OCI-LY7 (cell line): ENCODE measurements at regions not wholly inside any gene's neighbourhood (a gene's known extent, or its start where the extent isn't known, plus 50 kb on each side); places are given as distances from the start of the nearest gene placed in this dataset.

Experiments
- BruUV-seq: library from RNA; stranded (reverse); fragments of 400-500 nt; replicated peaks from 2 replicates; lab custom pipeline; 2021; lab: Mats Ljungman, UMichigan
- CTCF ChIA-PET: fragments of 300-600 bp; sonication (Branson Sonifier 250); formaldehyde crosslinking; loops from one replicate; lab custom pipeline; 2022; ENCODE audit warnings: antibody characterized with exemption; ENCODE audit not compliant: unreplicated experiment; lab: Charles Lee
- POLR2A ChIA-PET: fragments of 300-600 bp; sonication (Branson Sonifier 250); formaldehyde crosslinking; loops from one replicate; lab custom pipeline; 2022; ENCODE audit warnings: antibody characterized with exemption; lab: Charles Lee
- DNase-seq: peaks from one replicate; pipeline ENCODE4 v3.0.0-alpha.2; 2015; ENCODE audit warnings: low spot score
- H2AFZ ChIP-seq: fragments of 200-600 bp; sonication (generic), shearing (Covaris generic); 2 replicates; pipeline ENCODE4 v1.6.1; 2014; ENCODE audit warnings: mild to moderate bottlenecking, antibody characterized with exemption, low read length, moderate library complexity
- H3K27ac ChIP-seq: fragments of 200-600 bp; sonication (generic); 2 replicates; pipeline ENCODE4 v1.5.1; 2014; ENCODE audit warnings: mixed run types, low read depth, mild to moderate bottlenecking, moderate library complexity, low read length, inconsistent platforms; ENCODE audit not compliant: poor library complexity, severe bottlenecking
- H3K36me3 ChIP-seq: fragments of 200-600 bp; sonication (generic); 2 replicates; pipeline ENCODE4 v1.6.1; 2014; ENCODE audit warnings: mild to moderate bottlenecking, antibody characterized with exemption, low read length, moderate library complexity, mixed read lengths; ENCODE audit not compliant: insufficient read depth
- H3K4me1 ChIP-seq: fragments of 200-600 bp; sonication (generic); 2 replicates; pipeline ENCODE4 v1.5.1; 2014; ENCODE audit warnings: mild to moderate bottlenecking, low read length; ENCODE audit not compliant: insufficient read depth, poor library complexity, severe bottlenecking
- H3K4me2 ChIP-seq: fragments of 200-600 bp; sonication (generic); 2 replicates; pipeline ENCODE4 v1.6.1; 2014; ENCODE audit warnings: mild to moderate bottlenecking, low read length
- H3K4me3 ChIP-seq: fragments of 200-600 bp; sonication (generic); 2 replicates; pipeline ENCODE4 v1.5.1; 2014; ENCODE audit warnings: mild to moderate bottlenecking, low read depth, low read length; ENCODE audit not compliant: poor library complexity, severe bottlenecking
- H3K79me2 ChIP-seq: fragments of 200-600 bp; sonication (generic); 2 replicates; pipeline ENCODE4 v1.6.1; 2016; ENCODE audit warnings: low read depth, mild to moderate bottlenecking, low read length, moderate library complexity, mixed read lengths; ENCODE audit not compliant: insufficient read depth
- H3K9me2 ChIP-seq: fragments of 200-600 bp; sonication (generic); 2 replicates; pipeline ENCODE4 v1.6.1; 2016; ENCODE audit warnings: mild to moderate bottlenecking, low read length, mixed read lengths; ENCODE audit not compliant: insufficient read depth
- H3K9me3 ChIP-seq: fragments of 200-600 bp; sonication (generic); 2 replicates; pipeline ENCODE4 v1.6.1; 2014; ENCODE audit warnings: mild to moderate bottlenecking, mixed run types, low read length, mixed read lengths
- H4K20me1 ChIP-seq: fragments of 200-600 bp; sonication (generic); 2 replicates; pipeline ENCODE4 v1.6.1; 2014; ENCODE audit warnings: mild to moderate bottlenecking, antibody characterized with exemption, low read length, moderate library complexity, mixed read lengths; ENCODE audit not compliant: insufficient read depth
- EZH2phosphoT487 ChIP-seq: fragments of 200-600 bp; sonication (generic); IDR thresholded peaks from 2 replicates; pipeline ENCODE4 v1.6.1; 2018; ENCODE audit warnings: low read depth, borderline replicate concordance, mild to moderate bottlenecking, mixed run types, antibody characterized with exemption, low read length, moderate library complexity, mixed read lengths
- intact Hi-C: fragments of 100-400 bp; cut with micrococcal nuclease; formaldehyde crosslinking; loops from one replicate; pipeline ENCODE4 v1.10.0; 2022; ENCODE audit not compliant: unreplicated experiment
- TF ChIP-seq, protein P1 (sequence below): fragments of 200-600 bp; sonication (generic); conservative IDR thresholded peaks from 2 replicates; pipeline ENCODE4 v1.5.1; 2014; ENCODE audit warnings: mild to moderate bottlenecking, antibody characterized with exemption, low read length, moderate library complexity, mixed read lengths

DNA sequence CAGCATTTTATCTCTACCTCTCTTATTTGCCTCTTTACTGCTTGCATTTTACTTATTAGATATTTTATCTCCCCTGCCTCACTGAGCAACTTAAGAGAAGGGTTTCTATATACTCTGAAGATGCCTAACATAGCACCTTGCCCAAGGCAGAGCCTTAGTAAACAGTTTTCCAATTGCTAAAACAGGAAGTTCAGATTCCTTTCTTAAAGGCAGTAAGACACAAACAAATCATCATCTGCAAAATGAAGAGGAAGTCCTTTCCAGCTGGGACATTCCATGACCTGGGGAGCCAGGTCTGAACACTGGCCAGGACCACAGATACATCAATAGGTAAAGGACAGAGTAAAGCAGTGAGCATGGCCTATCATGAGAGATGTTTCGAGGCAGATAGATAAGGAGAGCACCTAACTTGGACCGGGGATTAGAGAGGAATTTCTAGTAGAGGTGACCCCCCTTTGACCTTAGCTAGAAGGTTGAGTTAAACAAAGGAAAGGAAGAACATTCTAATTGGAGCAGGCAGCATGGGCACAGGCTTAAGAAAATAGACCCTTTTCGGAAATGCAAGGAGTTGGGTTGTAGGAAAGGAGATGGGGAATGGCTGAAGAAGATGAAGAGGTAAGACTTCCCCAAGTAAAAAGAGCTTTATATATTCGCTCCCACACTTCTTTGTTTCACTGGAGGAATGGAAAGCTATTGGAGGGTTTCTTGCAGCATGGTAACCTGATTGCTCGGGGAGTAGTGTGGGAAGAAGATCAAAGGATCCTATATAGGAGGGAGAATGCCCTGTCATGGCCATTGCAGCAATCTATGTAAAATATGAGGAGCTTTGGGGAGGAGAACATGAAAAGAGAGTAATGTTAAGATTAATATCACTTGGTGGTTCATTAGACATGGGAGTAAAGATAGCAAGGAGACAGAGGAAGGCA is 94.8 kb downstream of the PHLDA1 start:
- Histone ChIP-seq H3K4me3 (no peak overlapping the region), H3K4me1 (no peaks in the 10 kb centered on the region), H3K9me2 (no peaks in the 10 kb centered on the region), H2AFZ (no peak overlapping the region), H3K27ac (no peak overlapping the region), H3K79me2 (no peaks in the 10 kb centered on the region), H3K36me3 (no peaks in the 10 kb centered on the region), H3K9me3 (no peaks in the 10 kb centered on the region), H4K20me1 (no peaks in the 10 kb centered on the region), H3K4me2 (no peak overlapping the region)
- DNase-seq = no peak
- BruUV-seq = no TSS peak
- POLR2A ChIA-PET = interaction anchor here (0.5 to 1.3 kb wide), 5 partner anchors 9 to 35 kb away, joined by 3 to 6 read pairs (median 4); no protein-coding TSS in a partner anchor
- TF ChIP-seq, protein P1, sequence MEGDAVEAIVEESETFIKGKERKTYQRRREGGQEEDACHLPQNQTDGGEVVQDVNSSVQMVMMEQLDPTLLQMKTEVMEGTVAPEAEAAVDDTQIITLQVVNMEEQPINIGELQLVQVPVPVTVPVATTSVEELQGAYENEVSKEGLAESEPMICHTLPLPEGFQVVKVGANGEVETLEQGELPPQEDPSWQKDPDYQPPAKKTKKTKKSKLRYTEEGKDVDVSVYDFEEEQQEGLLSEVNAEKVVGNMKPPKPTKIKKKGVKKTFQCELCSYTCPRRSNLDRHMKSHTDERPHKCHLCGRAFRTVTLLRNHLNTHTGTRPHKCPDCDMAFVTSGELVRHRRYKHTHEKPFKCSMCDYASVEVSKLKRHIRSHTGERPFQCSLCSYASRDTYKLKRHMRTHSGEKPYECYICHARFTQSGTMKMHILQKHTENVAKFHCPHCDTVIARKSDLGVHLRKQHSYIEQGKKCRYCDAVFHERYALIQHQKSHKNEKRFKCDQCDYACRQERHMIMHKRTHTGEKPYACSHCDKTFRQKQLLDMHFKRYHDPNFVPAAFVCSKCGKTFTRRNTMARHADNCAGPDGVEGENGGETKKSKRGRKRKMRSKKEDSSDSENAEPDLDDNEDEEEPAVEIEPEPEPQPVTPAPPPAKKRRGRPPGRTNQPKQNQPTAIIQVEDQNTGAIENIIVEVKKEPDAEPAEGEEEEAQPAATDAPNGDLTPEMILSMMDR = no peak
- TF ChIP-seq EZH2phosphoT487 = no peak
- intact Hi-C loops = no loop called here
- CTCF ChIA-PET = no interaction called here

DNA sequence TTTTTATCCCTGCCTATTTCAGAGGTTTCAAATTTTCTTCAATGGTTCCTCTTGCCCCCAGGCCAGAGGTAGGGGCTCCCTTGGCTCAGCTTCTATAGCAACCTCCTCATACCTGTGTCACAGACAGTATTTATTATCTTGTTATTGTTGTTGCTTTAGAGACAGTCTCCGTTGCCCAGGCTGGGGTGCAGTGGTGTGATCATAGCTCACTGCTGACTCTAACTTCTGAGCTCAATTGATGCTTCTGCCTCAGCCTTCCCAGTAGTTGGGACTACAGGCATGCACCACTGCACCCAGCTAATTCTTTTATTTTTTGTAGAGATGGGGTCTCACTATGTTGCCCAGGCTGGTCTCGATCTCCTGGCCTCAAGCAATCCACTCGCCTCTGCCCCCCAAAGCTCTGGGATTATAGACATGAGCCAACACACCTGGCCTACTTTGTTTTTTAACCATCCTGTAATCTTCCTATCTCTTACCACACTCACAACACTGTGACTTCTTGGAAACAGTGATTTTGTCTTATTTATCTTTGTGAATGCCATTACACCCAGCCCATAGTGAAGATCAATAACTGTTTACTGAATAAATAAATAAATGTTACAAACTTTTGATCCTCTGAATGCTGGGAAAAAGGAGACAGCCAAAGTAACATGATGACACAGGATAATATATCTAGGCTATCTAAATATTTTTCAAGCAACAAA is 95.9 kb downstream of the PHLDA1 start:
- no peak for DNase-seq
- Histone ChIP-seq H2AFZ (no peak overlapping the region), H3K27ac (no peak overlapping the region), H3K4me2 (no peak overlapping the region), H3K4me1 (no peaks in the 10 kb centered on the region), H4K20me1 (no peaks in the 10 kb centered on the region), H3K4me3 (no peak overlapping the region), H3K36me3 (no peaks in the 10 kb centered on the region), H3K79me2 (no peaks in the 10 kb centered on the region), H3K9me2 (no peaks in the 10 kb centered on the region), H3K9me3 (no peaks in the 10 kb centered on the region)
- no peak for TF ChIP-seq EZH2phosphoT487
- ChIA-PET CTCF (no interaction called here), POLR2A (interaction anchor here (0.6 to 3.1 kb wide), 5 partner anchors 12 to 151 kb away, joined by 3 to 13 read pairs (median 3); no protein-coding TSS in a partner anchor)
- intact Hi-C loops = no loop called here
- no TSS peak for BruUV-seq

DNA sequence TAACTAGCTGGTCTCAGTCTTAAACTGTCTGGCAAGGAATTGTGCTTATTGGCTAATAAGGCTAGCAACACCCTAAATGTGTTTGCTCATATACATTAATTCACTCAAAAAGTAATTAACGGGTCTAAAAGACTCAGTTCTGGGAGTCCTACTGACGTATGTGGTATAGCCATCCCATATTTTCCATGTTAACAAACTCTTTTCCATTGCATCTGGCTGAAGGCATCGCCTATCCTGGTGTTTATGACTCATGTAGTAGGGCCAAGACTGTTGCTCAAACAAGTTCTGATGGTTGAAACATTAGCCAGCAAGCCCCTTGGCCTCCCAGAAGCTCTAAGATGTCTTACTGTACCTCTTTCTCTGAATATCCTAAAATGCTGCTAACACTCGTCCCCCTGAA is 98.5 kb downstream of the PHLDA1 start:
- Histone ChIP-seq H3K4me2 (no peak overlapping the region), H2AFZ (no peak overlapping the region), H3K4me1 (no peaks in the 10 kb centered on the region), H3K36me3 (no peaks in the 10 kb centered on the region), H3K4me3 (no peak overlapping the region), H3K9me2 (no peaks in the 10 kb centered on the region), H4K20me1 (no peaks in the 10 kb centered on the region), H3K79me2 (no peaks in the 10 kb centered on the region), H3K27ac (no peak overlapping the region), H3K9me3 (no peaks in the 10 kb centered on the region)
- ChIA-PET CTCF (no interaction called here), POLR2A (interaction anchor here (0.6 to 3.1 kb wide), 4 partner anchors 10 to 622 kb away, joined by 3 to 13 read pairs (median 4); no protein-coding TSS in a partner anchor)
- TF ChIP-seq EZH2phosphoT487 = no peak
- TF ChIP-seq, protein P1 = no peak
- intact Hi-C loops = no loop called here
- BruUV-seq = no TSS peak
- DNase-seq = no peak
